PC-3 (cell line): ENCODE measurements at regions not wholly inside any gene's neighbourhood (a gene's known extent, or its start where the extent isn't known, plus 50 kb on each side); places are given as distances from the start of the nearest gene placed in this dataset.

Experiments
- EZH2 ChIP-seq: fragments of 300-600 bp; sonication (generic); IDR thresholded peaks from one replicate; pipeline ENCODE4 v1.6.1; 2017; ENCODE audit warnings: antibody characterized with exemption, mild to moderate bottlenecking, low read length; ENCODE audit not compliant: unreplicated experiment
- TF ChIP-seq, protein P1 (sequence below): fragments of 300-600 bp; sonication (generic); conservative IDR thresholded peaks from 2 replicates; pipeline ENCODE4 v1.5.1; 2017; ENCODE audit warnings: antibody characterized with exemption, low read depth, mild to moderate bottlenecking, low read length

- TF ChIP-seq, protein P1, sequence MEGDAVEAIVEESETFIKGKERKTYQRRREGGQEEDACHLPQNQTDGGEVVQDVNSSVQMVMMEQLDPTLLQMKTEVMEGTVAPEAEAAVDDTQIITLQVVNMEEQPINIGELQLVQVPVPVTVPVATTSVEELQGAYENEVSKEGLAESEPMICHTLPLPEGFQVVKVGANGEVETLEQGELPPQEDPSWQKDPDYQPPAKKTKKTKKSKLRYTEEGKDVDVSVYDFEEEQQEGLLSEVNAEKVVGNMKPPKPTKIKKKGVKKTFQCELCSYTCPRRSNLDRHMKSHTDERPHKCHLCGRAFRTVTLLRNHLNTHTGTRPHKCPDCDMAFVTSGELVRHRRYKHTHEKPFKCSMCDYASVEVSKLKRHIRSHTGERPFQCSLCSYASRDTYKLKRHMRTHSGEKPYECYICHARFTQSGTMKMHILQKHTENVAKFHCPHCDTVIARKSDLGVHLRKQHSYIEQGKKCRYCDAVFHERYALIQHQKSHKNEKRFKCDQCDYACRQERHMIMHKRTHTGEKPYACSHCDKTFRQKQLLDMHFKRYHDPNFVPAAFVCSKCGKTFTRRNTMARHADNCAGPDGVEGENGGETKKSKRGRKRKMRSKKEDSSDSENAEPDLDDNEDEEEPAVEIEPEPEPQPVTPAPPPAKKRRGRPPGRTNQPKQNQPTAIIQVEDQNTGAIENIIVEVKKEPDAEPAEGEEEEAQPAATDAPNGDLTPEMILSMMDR: no peak
- no peak for TF ChIP-seq EZH2
These were observed 80.5 kb downstream of the ZNF281 start for GRCh38 chr1:200329208-200329882.
